ENCODE measurements at regions not wholly inside any gene's neighbourhood (a gene's known extent, or its start where the extent isn't known, plus 50 kb on each side); places are given as distances from the start of the nearest gene placed in this dataset.

DNA sequence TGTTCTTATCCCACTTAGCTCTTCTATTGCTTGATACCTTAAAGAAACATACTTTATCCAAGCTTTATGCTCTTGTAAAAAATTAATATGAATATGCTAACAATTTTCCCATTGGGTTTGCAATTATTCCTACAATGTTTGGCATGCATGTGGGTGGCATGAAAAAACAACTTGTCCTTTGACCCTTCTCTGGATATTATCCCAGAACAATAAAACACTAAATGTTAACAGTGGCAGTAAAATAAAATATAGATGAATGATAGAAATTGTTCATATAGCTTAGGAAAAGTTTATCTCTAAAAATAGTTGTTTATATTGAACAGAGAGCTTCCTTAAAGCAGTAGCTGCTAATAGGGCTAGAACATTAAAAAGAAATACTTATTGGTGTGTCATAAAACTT is 860.5 kb upstream of the LRRC4C start:
- H3K79me2 ChIP-seq (ENCODE audit: low read length), result no peaks in the 10 kb centered on the region
- no peak for DNase-seq
- H3K27me3 ChIP-seq (replicated peaks; ENCODE audit: insufficient read depth, low read length), result no peaks in the 10 kb centered on the region
- H3K4me2 ChIP-seq (ENCODE audit: low read depth, low read length), result no peak overlapping the region
- H3K4me1 ChIP-seq (ENCODE audit: low read length), result no peaks in the 10 kb centered on the region
- TF ChIP-seq EZH2phosphoT487 (IDR thresholded peaks at IDR 0.05; ENCODE audit: low read length) (no peak), EZH2 (optimal IDR thresholded peaks at IDR 0.05; ENCODE audit: low read depth, low read length) (no peak)
- TF ChIP-seq, protein P1, sequence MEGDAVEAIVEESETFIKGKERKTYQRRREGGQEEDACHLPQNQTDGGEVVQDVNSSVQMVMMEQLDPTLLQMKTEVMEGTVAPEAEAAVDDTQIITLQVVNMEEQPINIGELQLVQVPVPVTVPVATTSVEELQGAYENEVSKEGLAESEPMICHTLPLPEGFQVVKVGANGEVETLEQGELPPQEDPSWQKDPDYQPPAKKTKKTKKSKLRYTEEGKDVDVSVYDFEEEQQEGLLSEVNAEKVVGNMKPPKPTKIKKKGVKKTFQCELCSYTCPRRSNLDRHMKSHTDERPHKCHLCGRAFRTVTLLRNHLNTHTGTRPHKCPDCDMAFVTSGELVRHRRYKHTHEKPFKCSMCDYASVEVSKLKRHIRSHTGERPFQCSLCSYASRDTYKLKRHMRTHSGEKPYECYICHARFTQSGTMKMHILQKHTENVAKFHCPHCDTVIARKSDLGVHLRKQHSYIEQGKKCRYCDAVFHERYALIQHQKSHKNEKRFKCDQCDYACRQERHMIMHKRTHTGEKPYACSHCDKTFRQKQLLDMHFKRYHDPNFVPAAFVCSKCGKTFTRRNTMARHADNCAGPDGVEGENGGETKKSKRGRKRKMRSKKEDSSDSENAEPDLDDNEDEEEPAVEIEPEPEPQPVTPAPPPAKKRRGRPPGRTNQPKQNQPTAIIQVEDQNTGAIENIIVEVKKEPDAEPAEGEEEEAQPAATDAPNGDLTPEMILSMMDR (IDR thresholded peaks at IDR 0.05; ENCODE audit: low read length), result no peak
- no peak overlapping the region for H3K27ac ChIP-seq (ENCODE audit: low read length)
- no peaks in the 10 kb centered on the region for H3K36me3 ChIP-seq (replicated peaks; ENCODE audit: insufficient read depth, low read length)
- H2AFZ ChIP-seq (ENCODE audit: low read length), result no peak overlapping the region
- H4K20me1 ChIP-seq (ENCODE audit: insufficient read depth, low read length), result no peaks in the 10 kb centered on the region
- no peaks in the 10 kb centered on the region for H3K9me3 ChIP-seq (replicated peaks; ENCODE audit: insufficient read depth, low read length)
- H3F3A ChIP-seq (ENCODE audit: insufficient read depth, low read length), result no peaks in the 10 kb centered on the region
- H3K4me3 ChIP-seq (ENCODE audit: low read length), result no peak overlapping the region
- H3K9me2 ChIP-seq (replicated peaks; ENCODE audit: insufficient read depth, low read length), result no peaks in the 10 kb centered on the region
- no peak overlapping the region for H3K9ac ChIP-seq (ENCODE audit: low read length)

DNA sequence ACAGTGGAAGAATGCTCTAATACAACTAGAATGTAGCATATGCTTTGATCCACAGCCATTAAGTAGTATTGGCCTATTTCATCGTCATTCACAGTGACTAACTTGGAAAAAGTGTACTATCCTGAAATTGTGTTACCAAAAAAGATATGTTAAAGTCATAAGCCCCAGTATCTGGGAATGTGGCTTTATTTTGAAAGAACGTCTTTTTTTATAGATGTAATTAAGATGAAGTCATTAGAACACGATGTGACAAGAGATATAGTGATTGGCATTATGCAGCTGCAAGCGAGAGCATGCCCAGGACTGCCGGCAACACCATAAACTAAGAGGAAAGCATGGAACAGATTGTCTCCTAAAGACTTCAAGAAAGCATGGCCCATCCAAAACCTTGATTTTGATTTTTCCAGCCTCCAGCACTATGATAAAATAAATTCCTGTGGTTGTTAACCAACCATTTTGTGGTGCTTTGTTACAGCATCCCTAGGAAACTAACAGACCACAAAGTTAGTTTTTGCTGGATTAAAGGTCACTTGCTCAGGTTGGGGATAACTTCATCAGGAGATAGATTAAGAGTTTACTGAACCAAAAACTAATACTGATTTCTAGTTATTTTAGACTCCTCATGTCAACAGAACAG is 870.6 kb upstream of the LRRC4C start:
- no peaks in the 10 kb centered on the region for H3K79me2 ChIP-seq (ENCODE audit: low read length)
- no peaks in the 10 kb centered on the region for H4K20me1 ChIP-seq (ENCODE audit: insufficient read depth, low read length)
- no peaks in the 10 kb centered on the region for H3K36me3 ChIP-seq (replicated peaks; ENCODE audit: insufficient read depth, low read length)
- H3K27me3 ChIP-seq (replicated peaks; ENCODE audit: insufficient read depth, low read length), result no peaks in the 10 kb centered on the region
- TF ChIP-seq EZH2phosphoT487 (IDR thresholded peaks at IDR 0.05; ENCODE audit: low read length) (no peak), EZH2 (optimal IDR thresholded peaks at IDR 0.05; ENCODE audit: low read depth, low read length) (no peak)
- TF ChIP-seq, protein P1 (IDR thresholded peaks at IDR 0.05; ENCODE audit: low read length), result no peak
- no peak overlapping the region for H2AFZ ChIP-seq (ENCODE audit: low read length)
- no peak overlapping the region for H3K9ac ChIP-seq (ENCODE audit: low read length)
- H3K4me1 ChIP-seq (ENCODE audit: low read length), result no peaks in the 10 kb centered on the region
- H3K4me2 ChIP-seq (ENCODE audit: low read depth, low read length), result no peak overlapping the region
- no peaks in the 10 kb centered on the region for H3K9me3 ChIP-seq (replicated peaks; ENCODE audit: insufficient read depth, low read length)
- H3K9me2 ChIP-seq (replicated peaks; ENCODE audit: insufficient read depth, low read length), result no peaks in the 10 kb centered on the region
- no peak overlapping the region for H3K27ac ChIP-seq (ENCODE audit: low read length)
- DNase-seq, result no peak
- no peaks in the 10 kb centered on the region for H3F3A ChIP-seq (ENCODE audit: insufficient read depth, low read length)
- no peak overlapping the region for H3K4me3 ChIP-seq (ENCODE audit: low read length)

DNA sequence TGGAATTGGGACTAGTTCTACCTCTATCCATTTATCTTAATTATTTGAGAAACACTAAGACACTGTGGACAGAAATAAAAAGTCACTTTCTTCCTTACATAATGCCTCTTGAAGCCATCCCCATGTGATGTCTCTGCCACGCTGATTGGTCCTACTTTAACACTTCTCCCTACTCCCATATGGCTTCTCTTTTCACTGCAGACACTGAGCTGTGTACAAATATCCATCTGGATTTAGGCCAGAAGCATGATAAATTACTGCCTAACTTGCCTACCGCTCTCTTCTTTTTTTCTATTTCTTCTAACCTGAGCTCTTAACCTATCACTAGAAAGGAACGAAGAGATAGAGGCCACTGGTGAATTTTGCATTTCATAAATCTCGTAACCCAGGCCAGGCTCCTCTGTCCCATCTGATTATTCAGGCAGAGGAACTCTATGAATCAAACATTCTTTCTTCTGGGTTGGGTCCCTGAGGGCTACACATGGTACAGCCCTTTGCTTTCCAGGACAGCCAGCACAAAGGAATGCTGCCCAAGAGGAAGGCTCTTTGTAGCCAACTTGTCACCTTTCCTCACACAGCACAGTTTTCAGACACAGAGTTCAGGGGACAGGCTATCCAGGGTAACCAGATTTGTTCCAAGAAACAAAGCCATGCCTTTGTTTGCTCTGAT is 878.5 kb upstream of the LRRC4C start:
- Histone ChIP-seq H3F3A (ENCODE audit: insufficient read depth, low read length) (no peaks in the 10 kb centered on the region), H3K9me2 (replicated peaks; ENCODE audit: insufficient read depth, low read length) (no peaks in the 10 kb centered on the region), H3K9me3 (replicated peaks; ENCODE audit: insufficient read depth, low read length) (no peaks in the 10 kb centered on the region), H3K79me2 (ENCODE audit: low read length) (no peaks in the 10 kb centered on the region), H3K27ac (ENCODE audit: low read length) (no peak overlapping the region), H4K20me1 (ENCODE audit: insufficient read depth, low read length) (no peaks in the 10 kb centered on the region), H2AFZ (ENCODE audit: low read length) (no peak overlapping the region), H3K4me3 (ENCODE audit: low read length) (no peak overlapping the region), H3K4me2 (ENCODE audit: low read depth, low read length) (no peak overlapping the region), H3K4me1 (ENCODE audit: low read length) (no peaks in the 10 kb centered on the region), H3K36me3 (replicated peaks; ENCODE audit: insufficient read depth, low read length) (no peaks in the 10 kb centered on the region), H3K9ac (ENCODE audit: low read length) (no peak overlapping the region), H3K27me3 (replicated peaks; ENCODE audit: insufficient read depth, low read length) (no peaks in the 10 kb centered on the region)
- TF ChIP-seq EZH2 (optimal IDR thresholded peaks at IDR 0.05; ENCODE audit: low read depth, low read length), result no peak
- TF ChIP-seq EZH2phosphoT487 (IDR thresholded peaks at IDR 0.05; ENCODE audit: low read length), result no peak
- TF ChIP-seq, protein P1 (IDR thresholded peaks at IDR 0.05; ENCODE audit: low read length), result no peak
- no peak for DNase-seq

All from MM.1S (cell line).